GM21367 (cell line): ENCODE measurements at regions not wholly inside any gene's neighbourhood (a gene's known extent, or its start where the extent isn't known, plus 50 kb on each side); places are given as distances from the start of the nearest gene placed in this dataset.

Source experiments
- ATAC-seq: cut with Tn5 transposase; IDR thresholded peaks from one replicate; pipeline ENCODE4 v1.9.1; 2021; ENCODE audit not compliant: unreplicated experiment

DNA sequence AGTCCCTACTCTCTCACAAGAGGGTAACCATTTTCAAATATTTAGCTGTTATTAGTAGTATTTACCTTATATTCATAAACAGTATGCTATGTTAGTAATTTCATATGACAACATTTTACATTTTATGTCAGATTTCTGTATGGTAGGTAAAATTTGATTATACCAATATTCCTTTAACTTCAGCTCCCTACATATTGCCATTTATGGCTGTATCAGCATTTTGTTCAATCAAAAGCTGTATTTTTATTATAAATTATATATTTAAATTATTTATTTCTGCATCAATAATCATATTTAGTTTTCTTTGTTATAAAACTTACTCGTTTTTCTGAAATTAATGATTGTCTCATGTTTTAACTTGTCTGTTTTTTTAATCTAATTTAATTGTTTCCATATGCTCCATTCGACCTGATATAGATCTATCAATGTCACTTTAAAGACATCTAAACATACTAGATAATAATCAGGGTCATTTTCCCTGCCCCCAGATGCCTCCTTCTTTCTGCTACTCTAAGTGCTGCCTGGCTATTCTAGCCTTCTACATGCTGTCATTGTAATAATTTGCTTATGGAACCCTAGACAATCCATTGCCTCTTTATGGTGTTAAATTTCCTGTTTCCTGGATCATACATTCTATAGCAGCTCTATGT, 1976.7 kb upstream of the ADGRL3 start:
- ATAC-seq = no peak

DNA sequence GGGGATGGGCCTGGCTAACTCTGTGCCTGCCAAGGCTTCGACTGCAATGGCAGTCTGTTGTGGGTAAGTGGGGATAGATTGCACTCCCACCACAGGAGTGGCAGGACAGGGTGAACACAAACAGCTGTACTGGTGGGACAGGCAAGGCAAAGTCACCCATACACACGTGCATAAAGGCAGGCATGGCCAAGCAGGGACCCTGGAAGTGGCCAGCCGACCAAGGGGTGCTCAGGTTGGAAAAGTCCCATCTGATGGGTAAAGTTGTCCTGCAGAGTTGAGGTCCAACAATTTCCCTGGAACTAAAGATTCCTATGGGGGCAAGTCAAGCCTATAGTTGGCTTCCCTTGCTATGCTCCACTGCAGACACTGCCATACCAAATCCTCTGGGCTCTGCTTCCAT, 1961.9 kb upstream of the ADGRL3 start:
- no peak for ATAC-seq

DNA sequence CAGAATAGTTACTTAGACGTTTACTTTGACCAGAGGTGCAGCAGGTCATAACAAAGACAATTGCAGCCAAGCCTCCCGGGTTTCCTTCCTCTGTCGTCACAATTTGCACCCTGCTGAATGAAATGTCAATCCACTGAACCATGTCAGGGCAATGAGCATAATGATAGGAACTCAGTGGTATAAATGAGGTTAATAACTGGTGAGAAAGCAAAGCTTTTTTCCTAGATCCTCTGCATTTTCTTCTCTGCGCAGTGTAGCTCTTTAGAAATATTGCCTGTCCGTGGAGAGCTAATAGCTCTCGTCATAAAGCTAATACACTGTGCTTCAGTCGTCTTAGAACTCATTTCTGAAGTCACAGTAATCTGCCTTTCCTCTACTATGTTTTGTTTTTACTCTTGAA, 1960.1 kb upstream of the ADGRL3 start:
- no peak for ATAC-seq

DNA sequence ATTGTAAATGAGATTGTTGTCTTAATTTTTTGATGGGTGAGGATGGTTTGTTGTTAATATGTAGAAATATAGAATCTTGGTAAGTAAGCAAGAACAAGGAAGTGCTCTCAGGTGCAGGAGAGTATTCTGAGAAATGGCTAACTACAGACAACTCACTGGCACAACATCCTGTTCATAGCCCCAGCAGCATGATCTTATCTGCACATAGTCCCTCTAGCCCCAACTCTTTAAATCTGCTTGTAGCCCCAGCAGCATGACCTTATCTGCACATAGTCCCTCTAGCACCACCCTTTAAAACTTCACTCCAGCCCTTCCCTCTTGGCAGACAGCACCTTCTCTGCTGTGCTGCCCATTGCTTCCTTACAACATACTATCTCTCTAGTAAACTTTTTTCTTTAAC, 1957.1 kb upstream of the ADGRL3 start:
- no peak for ATAC-seq

DNA sequence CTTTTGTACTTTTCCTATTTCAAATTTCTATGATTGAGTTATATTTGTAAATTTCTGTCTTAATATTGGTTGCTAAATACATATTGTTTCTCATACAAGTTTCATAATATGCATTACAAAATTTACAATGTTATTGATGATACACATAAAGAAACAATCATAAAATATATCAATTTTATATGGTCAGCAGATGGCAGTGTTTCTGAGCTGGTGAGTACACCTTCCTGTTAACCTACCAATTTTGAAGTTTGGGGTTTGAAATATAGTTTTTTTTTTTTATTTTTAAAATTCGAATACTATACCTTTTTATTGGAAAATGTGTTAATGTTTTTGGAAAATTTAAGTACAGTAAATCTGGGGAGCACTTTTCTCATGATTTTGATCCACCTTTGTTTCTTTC, 1953.1 kb upstream of the ADGRL3 start:
- ATAC-seq = no peak

DNA sequence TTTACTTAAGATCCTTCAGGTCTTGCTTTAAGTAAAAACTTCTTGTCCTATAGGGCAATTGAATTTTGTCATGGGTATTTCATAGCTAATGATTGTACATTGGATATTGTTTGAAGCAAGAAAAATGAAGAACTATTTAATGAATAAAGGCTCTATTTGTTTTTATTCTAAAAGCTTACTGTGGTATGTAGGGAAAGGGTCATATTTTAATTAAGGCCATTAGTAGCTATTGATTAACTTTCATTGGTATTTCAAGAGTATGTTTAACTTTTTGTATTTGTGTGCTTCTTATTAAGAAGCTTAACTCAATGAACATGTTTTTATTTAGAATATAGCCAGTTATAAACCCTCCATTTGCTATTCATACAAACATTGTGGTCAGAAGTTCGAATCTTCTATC, 1951.8 kb upstream of the ADGRL3 start:
- ATAC-seq = no peak

DNA sequence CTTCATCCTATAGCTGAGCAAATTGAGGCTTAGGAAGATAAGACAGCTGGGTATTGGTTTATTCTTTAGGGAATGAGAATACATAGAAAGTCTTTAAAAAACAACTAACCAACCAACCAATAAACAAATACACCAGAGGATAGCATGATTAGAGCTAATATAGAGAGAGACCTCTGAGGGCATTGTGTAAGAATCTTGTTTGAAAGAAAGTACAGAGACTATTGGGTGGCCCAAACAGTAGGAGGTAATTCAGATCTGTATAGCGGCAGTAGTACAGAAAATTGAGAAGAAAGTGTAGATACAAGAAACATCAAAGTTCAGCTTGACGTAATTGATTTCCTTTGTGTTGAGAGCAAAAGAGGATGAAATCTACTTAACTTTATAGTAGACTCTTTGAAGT, 1951.0 kb upstream of the ADGRL3 start:
- no peak for ATAC-seq

DNA sequence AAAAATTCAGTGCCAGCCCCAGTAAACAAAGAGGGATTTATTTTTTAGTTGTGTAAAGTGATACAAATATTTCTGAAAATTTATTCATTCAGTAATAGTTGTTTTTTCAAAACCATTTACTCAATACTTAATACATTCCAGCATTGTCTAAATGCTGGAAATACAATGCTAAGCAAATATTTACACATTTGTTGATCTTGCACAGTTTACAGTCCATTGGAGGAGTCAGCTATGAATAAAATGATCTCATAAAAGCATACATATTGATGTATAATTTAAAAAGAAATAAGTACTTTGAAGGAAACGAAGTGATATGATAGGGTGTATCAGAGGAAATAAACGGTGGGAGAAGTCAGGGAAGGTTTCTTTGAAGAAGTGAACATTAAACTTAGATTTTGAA, 1942.1 kb upstream of the ADGRL3 start:
- ATAC-seq = no peak

DNA sequence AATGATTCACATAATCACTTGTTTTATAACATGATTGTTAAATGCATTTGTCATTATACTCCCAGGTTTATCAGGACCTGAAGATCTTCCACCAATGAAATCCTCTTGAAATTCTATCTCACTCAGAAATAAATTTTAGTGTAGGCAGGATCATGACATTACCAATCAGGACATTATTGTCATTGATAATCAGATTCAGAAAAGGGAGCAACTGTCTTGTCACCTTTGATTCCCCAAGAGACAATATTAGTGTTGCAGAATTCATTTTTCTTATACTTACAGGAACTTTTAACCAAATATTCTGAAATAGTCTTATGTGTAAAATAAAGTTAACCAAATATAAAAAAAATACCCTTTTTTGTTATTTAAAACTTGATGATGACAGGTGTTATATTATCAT, 1892.5 kb upstream of the ADGRL3 start:
- no peak for ATAC-seq

DNA sequence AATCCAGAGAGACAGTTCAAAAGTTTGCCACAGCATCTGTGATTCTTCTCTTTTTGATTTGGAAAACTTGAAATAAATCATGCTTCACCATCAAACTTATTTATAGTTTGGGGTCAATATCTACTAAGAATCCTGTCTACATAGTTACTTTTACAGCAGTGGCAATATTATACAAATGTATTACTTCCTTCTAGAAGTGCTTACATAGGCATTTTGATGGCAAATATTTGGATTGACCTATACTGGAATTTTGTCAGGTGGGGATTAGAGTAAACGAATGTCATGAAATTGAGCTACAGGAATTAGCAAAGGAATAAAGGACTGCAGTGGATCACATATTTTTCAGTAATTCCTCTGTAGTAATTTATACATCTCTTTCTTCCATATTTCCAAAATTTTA, 1885.5 kb upstream of the ADGRL3 start:
- no peak for ATAC-seq

DNA sequence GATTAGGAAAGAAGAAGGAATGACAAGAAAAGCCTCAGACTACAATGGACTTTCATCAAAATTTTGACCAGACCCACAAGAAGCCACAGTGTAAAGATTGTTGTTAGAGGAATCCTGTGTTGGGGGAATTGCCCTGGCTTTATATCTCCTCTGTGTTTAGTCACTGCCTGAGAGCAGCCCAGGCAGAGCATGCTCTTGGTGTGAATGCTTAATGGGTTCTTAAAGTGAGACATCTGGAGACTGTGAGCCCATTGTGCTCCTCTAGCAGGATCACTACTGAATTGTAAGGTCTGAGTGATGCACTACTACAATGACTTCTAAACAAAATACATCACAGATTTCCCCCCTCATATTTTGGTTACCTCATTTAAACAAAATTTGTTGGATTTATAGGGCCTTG, 1860.5 kb upstream of the ADGRL3 start:
- no peak for ATAC-seq

DNA sequence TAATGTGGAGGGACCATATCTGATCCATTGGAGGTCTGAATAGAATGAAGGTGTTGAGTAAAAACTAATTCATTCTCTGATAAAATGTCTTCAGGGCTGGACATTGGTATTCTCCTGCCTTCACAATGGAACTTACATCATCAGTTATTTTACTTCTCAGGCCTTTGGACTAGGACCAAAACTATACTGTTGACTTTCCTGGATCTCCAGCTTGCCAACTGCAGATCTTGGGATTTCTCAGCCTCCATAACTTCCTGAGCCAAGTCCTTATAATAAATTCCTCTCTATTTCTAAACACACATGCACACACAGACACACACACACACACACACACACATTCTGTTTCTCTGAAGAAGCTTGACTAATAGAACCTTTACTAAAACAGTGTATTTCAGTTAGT, 1858.6 kb upstream of the ADGRL3 start:
- no peak for ATAC-seq

DNA sequence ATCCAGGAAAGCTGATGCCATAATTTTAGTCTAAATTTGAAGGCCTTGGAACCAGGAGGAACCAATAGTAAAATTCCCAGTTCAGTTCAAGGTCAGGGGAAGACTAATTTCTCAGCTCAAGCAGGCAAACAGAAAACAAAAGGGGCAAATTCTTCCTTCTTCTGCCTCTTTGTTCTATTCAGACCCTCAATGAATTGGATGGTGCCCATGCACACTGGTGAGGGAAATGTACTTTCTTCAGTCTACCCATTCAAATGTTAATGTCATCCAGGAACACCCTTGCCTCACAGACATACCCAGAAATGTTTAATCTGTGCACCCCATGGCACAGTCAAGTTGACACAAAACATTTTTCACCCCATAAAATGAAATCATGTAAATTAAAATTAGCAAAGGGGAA, 1851.2 kb upstream of the ADGRL3 start:
- no peak for ATAC-seq

DNA sequence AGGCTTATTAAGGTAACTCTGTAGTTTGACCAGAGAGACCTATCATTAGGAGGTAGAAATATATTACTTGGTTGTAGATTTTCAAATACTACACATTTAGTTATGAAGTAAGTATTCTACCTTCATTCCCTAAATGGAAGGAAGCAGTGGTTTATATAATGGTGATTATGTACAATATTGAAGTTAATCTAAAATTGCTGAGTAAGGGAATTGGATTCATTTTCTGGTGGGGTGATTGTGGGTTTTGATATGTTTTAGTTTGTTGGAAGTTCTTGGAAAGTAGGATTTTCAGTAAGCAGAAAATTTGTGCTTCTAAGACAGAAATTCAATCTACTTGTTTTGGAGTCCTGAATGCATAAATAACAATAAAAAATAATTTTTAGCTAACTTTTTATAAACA, 1830.9 kb upstream of the ADGRL3 start:
- ATAC-seq = no peak

DNA sequence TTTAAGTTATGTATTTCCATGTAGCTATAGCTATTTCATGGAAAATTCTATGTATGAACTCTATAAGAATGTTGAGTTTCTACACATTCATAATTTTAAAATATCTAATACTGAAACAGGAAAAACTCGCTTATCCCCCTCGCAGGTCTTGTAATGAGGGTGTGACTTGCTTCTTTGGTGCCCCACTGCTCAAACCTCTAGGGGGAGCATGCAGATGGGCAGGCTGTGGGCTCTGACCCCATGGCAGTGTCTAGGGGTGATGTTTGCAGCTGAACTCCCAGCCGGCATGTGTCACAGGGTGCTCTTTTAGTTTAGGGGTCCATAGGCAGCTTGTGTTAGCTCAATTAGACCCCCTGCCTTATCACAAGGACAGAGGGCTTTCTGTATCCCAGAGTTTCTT, 1825.7 kb upstream of the ADGRL3 start:
- ATAC-seq = no peak

DNA sequence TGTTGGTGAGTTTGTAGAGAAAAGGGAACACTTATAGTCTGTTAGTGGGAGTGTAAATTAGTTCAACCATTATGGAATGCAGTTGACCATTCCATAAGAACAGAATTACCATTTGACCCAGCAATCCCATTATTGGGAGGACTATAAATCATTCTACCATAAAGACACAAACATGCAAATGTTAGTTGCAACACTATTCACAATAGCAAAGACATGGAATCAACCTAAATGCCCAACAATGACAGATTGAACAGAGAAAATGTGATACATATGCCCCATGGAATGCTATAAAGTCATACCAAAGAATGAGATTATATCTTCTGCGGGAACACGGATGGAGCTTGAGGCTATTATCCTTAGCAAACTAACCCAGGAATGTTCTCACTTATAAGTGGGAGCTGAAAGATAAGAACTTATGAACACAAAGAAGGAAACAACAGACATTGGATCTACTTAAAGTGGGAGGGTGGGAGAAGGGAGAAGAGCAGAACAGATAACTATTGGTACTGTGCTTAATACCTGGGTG, 1819.2 kb upstream of the ADGRL3 start:
- no peak for ATAC-seq

DNA sequence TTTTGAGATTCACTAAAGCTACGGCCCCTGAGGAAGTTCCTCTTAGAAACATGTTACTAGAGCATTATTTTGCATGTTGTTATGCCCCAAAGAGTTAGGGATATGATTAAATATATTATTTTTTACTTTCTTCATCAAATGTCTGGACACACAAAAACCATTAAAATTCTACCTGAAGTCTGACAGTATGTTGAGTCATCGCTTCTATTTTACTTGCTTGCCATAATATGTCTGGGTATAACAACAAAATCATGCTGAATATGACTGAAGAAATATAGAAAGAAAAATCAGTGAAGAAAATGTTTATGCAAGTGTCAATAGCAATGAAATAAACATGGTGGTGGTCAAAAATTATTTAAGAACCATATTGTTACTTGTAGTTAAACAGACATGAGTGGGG, 1818.5 kb upstream of the ADGRL3 start:
- no peak for ATAC-seq

DNA sequence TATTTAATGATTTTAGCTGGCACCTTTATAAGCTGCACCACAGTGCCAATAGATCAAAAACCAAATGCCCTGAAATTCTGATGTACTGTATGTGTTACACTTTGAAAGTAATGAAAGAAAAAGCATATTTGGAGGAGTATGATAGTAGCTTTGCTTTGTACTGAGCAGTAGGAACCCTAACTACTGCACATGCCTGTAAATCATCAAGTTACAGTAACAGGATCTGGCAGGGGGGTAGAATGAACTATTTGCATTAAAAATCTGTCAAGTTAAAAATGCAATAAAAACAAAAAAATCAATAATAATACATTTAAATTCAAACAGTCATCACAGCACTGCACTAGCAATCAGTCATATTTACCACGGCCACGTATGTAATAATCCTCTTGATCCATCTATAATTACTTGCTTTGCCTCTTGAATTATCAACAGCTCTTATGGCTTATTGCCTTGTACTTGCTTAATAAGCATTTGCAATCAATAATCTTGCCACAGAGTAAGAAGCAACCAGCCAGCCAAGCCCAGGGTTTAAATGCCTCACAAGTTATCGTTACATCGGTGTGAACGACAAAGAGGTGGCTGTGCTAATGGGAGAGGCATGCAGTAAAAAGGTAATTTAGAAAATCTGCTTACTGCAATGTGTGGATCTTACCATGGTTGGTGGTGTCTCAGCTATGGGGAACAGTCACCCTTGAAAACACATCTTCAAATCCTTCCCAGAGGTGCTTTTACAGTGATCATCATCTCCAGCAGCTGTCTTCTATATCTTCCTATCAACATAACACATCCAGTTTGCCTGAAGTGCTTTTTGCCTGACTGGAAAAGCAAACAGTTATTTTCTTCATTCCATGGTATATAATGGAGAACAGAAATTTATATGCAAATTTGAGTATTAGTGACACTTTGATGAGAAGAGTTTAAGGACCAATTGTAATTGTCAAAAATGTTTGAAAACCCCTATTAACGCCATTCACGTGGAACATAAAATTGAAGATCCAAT, 1812.1 kb upstream of the ADGRL3 start:
- ATAC-seq = no peak

DNA sequence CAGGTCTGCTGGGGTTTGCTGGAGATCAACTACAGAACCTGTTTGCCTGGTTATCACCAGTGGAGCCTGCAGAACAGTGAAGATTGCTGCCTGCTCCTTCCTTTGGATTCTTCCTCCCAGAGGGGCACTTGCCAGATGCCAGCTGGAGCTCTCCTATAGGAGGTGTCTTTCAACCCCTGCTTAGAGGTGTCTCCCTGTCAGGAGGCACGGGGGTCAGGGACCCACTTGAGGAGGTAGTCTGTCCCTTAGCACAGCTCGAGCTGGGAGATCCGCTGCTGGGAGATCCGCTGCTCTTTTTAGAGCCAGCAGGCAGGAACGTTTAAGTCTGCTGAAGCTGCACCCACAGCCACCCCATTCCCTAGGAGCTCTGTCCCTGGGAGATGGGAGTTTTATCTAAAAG, 1806.3 kb upstream of the ADGRL3 start:
- no peak for ATAC-seq

DNA sequence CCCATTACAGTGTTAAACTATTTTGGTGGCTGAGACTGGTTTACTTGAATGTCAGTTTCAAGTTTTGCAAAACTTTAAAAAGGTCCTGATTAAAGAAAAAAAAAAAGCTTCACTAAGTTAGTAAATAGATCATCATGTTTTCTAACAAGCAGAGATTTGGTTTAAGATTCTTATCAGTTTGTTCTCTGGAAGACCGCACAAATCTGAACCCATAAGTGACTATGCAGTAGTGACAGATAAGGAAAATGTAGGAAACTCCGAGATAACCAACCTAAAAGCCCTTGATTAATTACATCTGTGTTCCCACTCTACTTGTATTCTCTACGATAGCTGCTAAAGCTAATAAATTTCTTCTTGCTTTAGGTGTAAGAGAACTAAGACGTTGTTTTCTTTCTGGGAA, 1799.8 kb upstream of the ADGRL3 start:
- ATAC-seq = no peak

DNA sequence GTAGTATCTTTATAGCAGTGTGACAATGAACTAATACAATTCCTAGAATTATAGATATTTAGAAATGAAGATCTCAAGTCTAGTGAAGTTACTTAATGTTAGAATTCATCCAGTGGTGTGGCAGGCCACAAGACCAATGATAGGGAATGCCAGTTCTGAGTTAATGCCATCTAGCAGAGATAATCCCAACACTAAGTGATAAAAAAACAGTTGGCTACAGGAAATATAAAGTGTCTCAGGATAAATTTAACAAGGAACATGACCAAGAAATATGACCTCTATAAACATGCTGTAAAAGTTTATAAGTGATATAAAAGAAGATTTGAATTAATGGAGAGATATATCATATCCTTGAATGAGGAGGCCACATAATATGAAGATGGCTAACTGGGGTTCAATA, 1790.5 kb upstream of the ADGRL3 start:
- ATAC-seq = no peak

DNA sequence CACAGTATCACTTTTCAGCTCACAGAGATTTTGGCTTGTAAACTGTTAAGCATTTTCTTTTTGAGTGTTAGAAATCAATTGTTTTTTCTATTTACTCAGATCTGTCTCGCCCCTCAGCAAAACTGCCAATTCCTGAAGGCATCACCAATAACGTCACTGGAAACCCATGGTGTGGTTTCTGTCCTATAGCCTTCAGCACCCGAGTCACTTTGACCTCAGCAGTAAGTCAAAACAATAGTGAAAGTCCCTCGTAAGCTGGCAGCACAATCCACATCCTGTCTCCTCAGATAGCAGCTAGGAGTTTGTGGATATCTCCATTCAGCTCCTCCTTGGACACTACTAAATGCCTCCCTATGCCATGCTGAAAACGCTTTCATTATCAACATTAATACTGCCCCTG, 1787.4 kb upstream of the ADGRL3 start:
- ATAC-seq = no peak
